SK-N-SH treated with all-trans-retinoic acid at 6 μM for 48 hours (cell line): ENCODE measurements at regions not wholly inside any gene's neighbourhood (a gene's known extent, or its start where the extent isn't known, plus 50 kb on each side); places are given as distances from the start of the nearest gene placed in this dataset.

ENCODE experiments used
- ATAC-seq: fragments of 200-7000 bp; cut with Tn5 transposase; 3 replicates; pipeline ENCODE4 v1.9.1; 2020; ENCODE audit warnings: mild to moderate bottlenecking, moderate library complexity
- ARNTL ChIP-seq: fragments of 450-650 bp; formaldehyde crosslinking; IDR thresholded peaks from 2 replicates; pipeline ENCODE4 v1.5.0; 2020; ENCODE audit warnings: low read depth, mild to moderate bottlenecking, moderate library complexity, borderline replicate concordance
- BACH2 ChIP-seq: fragments of 250-450 bp; sonication (Bioruptor Pico); IDR thresholded peaks from 2 replicates; pipeline ENCODE4 v1.9.0; 2021; ENCODE audit warnings: mild to moderate bottlenecking, borderline replicate concordance
- CSDC2 ChIP-seq: fragments of 250-450 bp; sonication (Bioruptor Pico); IDR thresholded peaks from 2 replicates; pipeline ENCODE4 v1.5.0; 2020; ENCODE audit warnings: mild to moderate bottlenecking, moderate library complexity
- CSRNP3 ChIP-seq: fragments of 250-450 bp; sonication (Bioruptor Pico); IDR thresholded peaks from 2 replicates; pipeline ENCODE4 v1.5.1; 2021; ENCODE audit warnings: mild to moderate bottlenecking, moderate library complexity
- ESRRG ChIP-seq: fragments of 250-450 bp; sonication (Bioruptor Pico); IDR thresholded peaks from 2 replicates; pipeline ENCODE4 v1.6.1; 2021; ENCODE audit warnings: mild to moderate bottlenecking
- GLIS3 ChIP-seq: fragments of 250-450 bp; sonication (Bioruptor Pico); IDR thresholded peaks from 2 replicates; pipeline ENCODE4 v1.5.0; 2020; ENCODE audit warnings: mild to moderate bottlenecking, moderate library complexity
- ISL1 ChIP-seq: fragments of 250-450 bp; sonication (Bioruptor Pico); IDR thresholded peaks from 2 replicates; pipeline ENCODE4 v2.1.2; 2022; ENCODE audit warnings: mild to moderate bottlenecking, moderate library complexity
- PATZ1 ChIP-seq: fragments of 250-450 bp; sonication (Bioruptor Pico); IDR thresholded peaks from 2 replicates; pipeline ENCODE4 v1.8.0; 2020; ENCODE audit warnings: mild to moderate bottlenecking, moderate library complexity, borderline replicate concordance
- POU6F1 ChIP-seq: fragments of 250-450 bp; sonication (Bioruptor Pico); IDR thresholded peaks from 2 replicates; pipeline ENCODE4 v1.8.0; 2021; ENCODE audit warnings: low read depth, mild to moderate bottlenecking, moderate library complexity, borderline replicate concordance
- PPARA ChIP-seq: fragments of 250-450 bp; sonication (Bioruptor Pico); IDR thresholded peaks from 2 replicates; pipeline ENCODE4 v1.5.0; 2020; ENCODE audit warnings: mild to moderate bottlenecking, borderline replicate concordance
- SNAI2 ChIP-seq: fragments of 250-450 bp; sonication (Bioruptor Pico); IDR thresholded peaks from 2 replicates; pipeline ENCODE4 v1.5.0; 2020; ENCODE audit warnings: mild to moderate bottlenecking, moderate library complexity
- TCF4 ChIP-seq: fragments of 250-450 bp; sonication (Bioruptor Pico); IDR thresholded peaks from 2 replicates; pipeline ENCODE4 v1.8.0; 2021; ENCODE audit warnings: mild to moderate bottlenecking, moderate library complexity, borderline replicate concordance
- TOX ChIP-seq: fragments of 250-450 bp; sonication (Bioruptor Pico); IDR thresholded peaks from 2 replicates; pipeline ENCODE4 v1.8.0; 2021; ENCODE audit warnings: mild to moderate bottlenecking, moderate library complexity, borderline replicate concordance
- ZC3H10 ChIP-seq: fragments of 250-450 bp; sonication (Bioruptor Pico); IDR thresholded peaks from 2 replicates; pipeline ENCODE4 v1.5.1; 2021; ENCODE audit warnings: mild to moderate bottlenecking, moderate library complexity
- ZFP3 ChIP-seq: fragments of 250-450 bp; sonication (Bioruptor Pico); IDR thresholded peaks from 2 replicates; pipeline ENCODE4 v1.5.0; 2020; ENCODE audit warnings: mild to moderate bottlenecking, moderate library complexity
- ZNF565 ChIP-seq: fragments of 450-650 bp; formaldehyde crosslinking; conservative IDR thresholded peaks from 2 replicates; pipeline ENCODE4 v1.5.0; 2020; ENCODE audit warnings: low read depth, mild to moderate bottlenecking, moderate library complexity
- ZNF8 ChIP-seq: fragments of 450-650 bp; formaldehyde crosslinking; IDR thresholded peaks from 2 replicates; pipeline ENCODE4 v1.5.0; 2020; ENCODE audit warnings: mild to moderate bottlenecking, moderate library complexity
- TF ChIP-seq, protein P1 (sequence below): fragments of 250-450 bp; sonication (Bioruptor Pico); IDR thresholded peaks from 2 replicates; pipeline ENCODE4 v1.5.0; 2020; ENCODE audit warnings: mild to moderate bottlenecking, moderate library complexity
- TF ChIP-seq, protein P2 (sequence below): fragments of 250-450 bp; sonication (Bioruptor Pico); IDR thresholded peaks from 2 replicates; pipeline ENCODE4 v1.5.1; 2020; ENCODE audit warnings: low read depth, mild to moderate bottlenecking, moderate library complexity

- TF ChIP-seq SNAI2 (CRISPR knock-in tag), result no peak
- ATAC-seq, result no peak
These were observed 510.4 kb upstream of the ADAMTS5 start for GRCh38 chr21:27477296-27477695.

GRCh38 chr21:27476696-27477095, 509.8 kb upstream of the ADAMTS5 start:
- TF ChIP-seq POU6F1 (CRISPR knock-in tag), result no peak
- no peak for TF ChIP-seq ISL1
- TF ChIP-seq BACH2 (CRISPR knock-in tag), result no peak
- TF ChIP-seq ESRRG (CRISPR knock-in tag), result no peak
- TF ChIP-seq GLIS3, result no peak
- TF ChIP-seq, protein P1, sequence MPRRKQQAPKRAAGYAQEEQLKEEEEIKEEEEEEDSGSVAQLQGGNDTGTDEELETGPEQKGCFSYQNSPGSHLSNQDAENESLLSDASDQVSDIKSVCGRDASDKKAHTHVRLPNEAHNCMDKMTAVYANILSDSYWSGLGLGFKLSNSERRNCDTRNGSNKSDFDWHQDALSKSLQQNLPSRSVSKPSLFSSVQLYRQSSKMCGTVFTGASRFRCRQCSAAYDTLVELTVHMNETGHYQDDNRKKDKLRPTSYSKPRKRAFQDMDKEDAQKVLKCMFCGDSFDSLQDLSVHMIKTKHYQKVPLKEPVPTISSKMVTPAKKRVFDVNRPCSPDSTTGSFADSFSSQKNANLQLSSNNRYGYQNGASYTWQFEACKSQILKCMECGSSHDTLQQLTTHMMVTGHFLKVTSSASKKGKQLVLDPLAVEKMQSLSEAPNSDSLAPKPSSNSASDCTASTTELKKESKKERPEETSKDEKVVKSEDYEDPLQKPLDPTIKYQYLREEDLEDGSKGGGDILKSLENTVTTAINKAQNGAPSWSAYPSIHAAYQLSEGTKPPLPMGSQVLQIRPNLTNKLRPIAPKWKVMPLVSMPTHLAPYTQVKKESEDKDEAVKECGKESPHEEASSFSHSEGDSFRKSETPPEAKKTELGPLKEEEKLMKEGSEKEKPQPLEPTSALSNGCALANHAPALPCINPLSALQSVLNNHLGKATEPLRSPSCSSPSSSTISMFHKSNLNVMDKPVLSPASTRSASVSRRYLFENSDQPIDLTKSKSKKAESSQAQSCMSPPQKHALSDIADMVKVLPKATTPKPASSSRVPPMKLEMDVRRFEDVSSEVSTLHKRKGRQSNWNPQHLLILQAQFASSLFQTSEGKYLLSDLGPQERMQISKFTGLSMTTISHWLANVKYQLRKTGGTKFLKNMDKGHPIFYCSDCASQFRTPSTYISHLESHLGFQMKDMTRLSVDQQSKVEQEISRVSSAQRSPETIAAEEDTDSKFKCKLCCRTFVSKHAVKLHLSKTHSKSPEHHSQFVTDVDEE, result no peak
- no peak for TF ChIP-seq SNAI2 (CRISPR knock-in tag)
- TF ChIP-seq TCF4, result no peak
- no peak for TF ChIP-seq ZNF565
- TF ChIP-seq CSDC2 (CRISPR knock-in tag), result no peak
- ATAC-seq, result peak; percentile 80

- TF ChIP-seq GLIS3, result no peak
- no peak for TF ChIP-seq ZC3H10 (CRISPR knock-in tag)
- no peak for TF ChIP-seq ZNF565
- no peak for ATAC-seq
These were observed 508.6 kb upstream of the ADAMTS5 start for GRCh38 chr21:27475363-27475955.

DNA sequence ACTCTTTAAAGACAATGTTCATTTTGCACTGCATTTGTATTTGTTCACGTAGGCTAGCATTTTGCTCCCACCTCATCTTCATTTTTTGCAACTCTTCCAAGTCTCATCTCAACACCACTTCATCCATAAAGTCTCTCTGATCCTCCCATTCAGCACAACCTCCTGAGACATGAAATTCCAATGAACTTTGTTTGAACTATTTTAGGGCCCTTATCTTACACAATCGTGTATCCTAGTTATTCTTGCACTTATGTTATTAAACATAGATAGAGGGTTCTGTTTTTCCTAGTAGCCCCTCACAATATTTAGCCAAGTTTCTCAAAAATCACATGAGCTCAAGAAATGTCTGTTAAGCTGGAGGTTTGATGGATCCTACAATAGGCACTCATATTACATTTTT, 500.5 kb upstream of the ADAMTS5 start:
- TF ChIP-seq ZFP3 (CRISPR knock-in tag), result no peak
- no peak for TF ChIP-seq GLIS3
- TF ChIP-seq CSRNP3 (CRISPR knock-in tag), result no peak
- no peak for TF ChIP-seq PATZ1
- no peak for TF ChIP-seq PPARA (CRISPR knock-in tag)
- TF ChIP-seq, protein P2, sequence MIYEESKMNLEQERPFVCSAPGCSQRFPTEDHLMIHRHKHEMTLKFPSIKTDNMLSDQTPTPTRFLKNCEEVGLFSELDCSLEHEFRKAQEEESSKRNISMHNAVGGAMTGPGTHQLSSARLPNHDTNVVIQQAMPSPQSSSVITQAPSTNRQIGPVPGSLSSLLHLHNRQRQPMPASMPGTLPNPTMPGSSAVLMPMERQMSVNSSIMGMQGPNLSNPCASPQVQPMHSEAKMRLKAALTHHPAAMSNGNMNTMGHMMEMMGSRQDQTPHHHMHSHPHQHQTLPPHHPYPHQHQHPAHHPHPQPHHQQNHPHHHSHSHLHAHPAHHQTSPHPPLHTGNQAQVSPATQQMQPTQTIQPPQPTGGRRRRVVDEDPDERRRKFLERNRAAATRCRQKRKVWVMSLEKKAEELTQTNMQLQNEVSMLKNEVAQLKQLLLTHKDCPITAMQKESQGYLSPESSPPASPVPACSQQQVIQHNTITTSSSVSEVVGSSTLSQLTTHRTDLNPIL (CRISPR knock-in tag), result no peak
- no peak for TF ChIP-seq TOX (CRISPR knock-in tag)
- no peak for TF ChIP-seq CSDC2 (CRISPR knock-in tag)
- TF ChIP-seq ESRRG (CRISPR knock-in tag), result no peak
- no peak for TF ChIP-seq ARNTL
- TF ChIP-seq ZNF8 (CRISPR knock-in tag), result no peak
- no peak for TF ChIP-seq SNAI2 (CRISPR knock-in tag)
- no peak for TF ChIP-seq ZNF565
- no peak for TF ChIP-seq ZC3H10 (CRISPR knock-in tag)
- TF ChIP-seq, protein P1, result no peak
- TF ChIP-seq, all 23 proteins: peak for 0
- no peak for ATAC-seq
